NB4 (cell line): ENCODE measurements at regions not wholly inside any gene's neighbourhood (a gene's known extent, or its start where the extent isn't known, plus 50 kb on each side); places are given as distances from the start of the nearest gene placed in this dataset.

Experiments used
- CTCF ChIP-seq: IDR thresholded peaks from one replicate; pipeline ENCODE4 v1.5.1; 2012; ENCODE audit warnings: low read depth, low read length
- POLR2A ChIP-seq: IDR thresholded peaks from 2 replicates; pipeline ENCODE4 v1.6.1; 2011; ENCODE audit warnings: mild to moderate bottlenecking; ENCODE audit not compliant: insufficient read length; ENCODE audit errors: extremely low read depth

- TF ChIP-seq CTCF (no peak), POLR2A (no peak)
Measured at GRCh38 chr13:44738463-44738862, 162.3 kb upstream of the TSC22D1 start.
